NCI-H1105 (cell line): ENCODE measurements at regions not wholly inside any gene's neighbourhood (a gene's known extent, or its start where the extent isn't known, plus 50 kb on each side); places are given as distances from the start of the nearest gene placed in this dataset.

ENCODE experiments used
- DNase-seq: peaks from one replicate; lab custom pipeline; 2025; lab: John Stamatoyannopoulos, UW

GRCh38 chr12:41981758-41982157, 162.9 kb downstream of the GXYLT1 start:
- DNase-seq, result no peak

- DNase-seq, result no peak
Observed at GRCh38 chr12:41981013-41981412, 163.7 kb downstream of the GXYLT1 start.

DNA sequence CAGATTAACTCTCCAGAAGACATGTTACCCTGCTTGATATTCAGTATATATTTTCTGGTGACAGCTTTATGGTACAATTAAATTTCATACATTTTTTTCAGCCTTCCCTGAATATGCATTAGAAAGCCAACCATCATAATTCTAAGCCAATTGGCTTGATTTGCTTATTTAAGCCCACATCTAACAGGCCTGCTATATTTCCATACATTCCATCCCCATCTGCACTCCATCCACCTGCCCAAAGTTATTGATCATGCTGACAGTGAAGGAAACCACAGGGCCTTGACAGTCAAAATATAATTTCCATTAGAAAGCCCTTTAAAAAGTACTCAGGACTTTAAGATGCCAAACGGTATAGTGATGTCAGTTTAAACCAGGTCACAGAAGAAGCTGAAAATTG, 164.3 kb downstream of the GXYLT1 start:
- DNase-seq, result no peak

- no peak for DNase-seq
Observed at GRCh38 chr12:41979574-41979973, 165.1 kb downstream of the GXYLT1 start.

- DNase-seq, result no peak
Observed at GRCh38 chr12:41972598-41972997, 172.1 kb downstream of the GXYLT1 start.

DNA sequence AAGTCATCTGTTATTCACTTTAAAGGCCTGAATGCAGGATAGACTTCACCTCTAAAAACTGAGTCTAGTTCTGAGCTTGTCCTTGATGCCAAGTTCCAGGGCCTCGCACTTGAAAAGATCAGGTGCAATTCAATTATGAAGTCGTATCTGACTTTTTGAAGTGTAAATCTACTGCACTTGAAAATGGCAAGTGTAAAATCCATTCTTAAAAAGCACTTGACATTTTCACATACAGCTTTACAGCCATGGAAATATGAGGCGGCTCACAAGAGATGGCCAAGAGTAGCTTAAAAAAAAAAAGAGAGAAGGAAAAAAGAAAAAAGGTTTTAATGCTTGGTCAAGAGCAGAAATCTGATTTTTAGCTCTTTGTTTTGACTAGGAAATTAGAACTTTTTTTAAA, 172.5 kb downstream of the GXYLT1 start:
- no peak for DNase-seq

DNA sequence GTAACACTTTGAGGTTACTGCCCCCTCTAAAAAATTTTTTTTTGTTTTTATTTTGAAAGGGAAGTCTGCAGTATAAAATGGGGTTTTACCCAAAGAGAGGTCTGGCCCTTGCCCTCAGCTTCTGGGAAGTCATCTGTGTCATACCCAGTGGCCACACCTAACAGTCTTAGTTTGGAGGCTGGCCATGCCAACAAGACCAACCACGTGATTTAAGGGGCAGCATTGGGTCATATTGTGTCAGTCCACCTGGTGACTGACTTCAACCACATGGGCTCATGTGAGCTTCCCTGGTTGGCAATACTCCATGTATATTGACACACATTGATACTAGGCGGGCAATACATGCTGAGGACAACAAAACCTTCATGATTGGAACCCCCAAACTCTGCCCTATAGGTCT, 173.9 kb downstream of the GXYLT1 start:
- DNase-seq, result no peak

- DNase-seq, result no peak
Observed at GRCh38 chr12:41968599-41968998, 176.1 kb downstream of the GXYLT1 start.

DNA sequence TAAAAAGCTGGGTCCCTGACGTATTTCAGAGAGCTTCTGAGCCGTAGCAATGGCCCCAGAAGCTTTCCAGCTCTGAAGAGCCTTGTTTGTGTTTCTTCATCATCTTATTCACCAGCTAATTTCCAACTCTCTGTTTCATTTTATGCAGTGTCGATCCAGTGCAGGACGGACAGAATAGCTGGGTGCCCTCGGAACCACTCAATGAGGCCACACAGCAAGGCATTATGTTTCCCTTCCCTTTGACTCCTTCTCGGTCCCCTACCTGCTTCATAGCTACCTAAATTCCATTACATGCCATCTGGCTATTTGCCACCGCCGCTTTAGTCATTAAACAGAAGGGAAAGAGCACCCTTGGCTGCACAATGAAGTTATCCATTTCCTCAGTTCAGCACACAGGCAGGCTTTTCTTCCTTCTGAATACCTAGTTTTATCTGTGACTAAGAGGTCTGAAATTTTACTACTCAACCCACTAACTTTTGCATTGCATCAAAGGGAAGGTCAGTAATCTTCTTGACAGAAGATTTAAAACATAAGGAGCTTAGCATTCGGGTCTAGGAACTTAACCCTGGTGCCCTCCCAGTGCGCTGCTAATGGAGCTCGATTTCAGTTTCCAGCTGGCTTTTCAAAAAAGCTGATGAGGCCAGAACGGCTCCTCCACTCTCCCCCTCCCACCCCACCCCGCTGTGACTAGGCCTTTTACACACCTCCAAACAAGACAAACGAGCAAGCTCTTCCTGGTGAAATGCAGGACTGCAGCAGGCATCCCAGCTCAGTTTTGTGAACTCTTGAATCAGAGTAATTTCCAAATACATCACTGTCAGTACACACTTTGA, 176.8 kb downstream of the GXYLT1 start:
- no peak for DNase-seq

DNA sequence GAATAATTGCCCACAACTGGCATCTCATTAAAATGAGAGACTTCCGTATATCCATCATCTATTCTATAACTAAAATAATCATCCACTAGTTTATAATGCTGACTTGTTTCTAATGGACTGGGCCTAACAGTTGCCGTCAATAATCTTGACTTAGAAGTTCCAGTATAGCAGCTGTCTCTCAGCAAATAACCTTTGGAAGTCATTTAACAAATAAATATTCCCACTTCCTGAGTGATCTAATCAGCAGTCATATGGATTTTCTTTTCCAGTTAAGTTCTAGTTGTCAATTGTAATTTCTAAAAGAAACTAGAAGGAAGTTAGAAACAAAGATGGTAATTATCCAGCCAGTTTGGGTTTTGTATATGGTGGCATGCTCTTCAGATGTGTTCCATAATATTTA, 177.8 kb downstream of the GXYLT1 start:
- no peak for DNase-seq

- DNase-seq, result no peak
Observed at GRCh38 chr12:41966001-41966400, 178.7 kb downstream of the GXYLT1 start.

GRCh38 chr12:41963398-41963797, 181.3 kb downstream of the GXYLT1 start:
- no peak for DNase-seq

DNA sequence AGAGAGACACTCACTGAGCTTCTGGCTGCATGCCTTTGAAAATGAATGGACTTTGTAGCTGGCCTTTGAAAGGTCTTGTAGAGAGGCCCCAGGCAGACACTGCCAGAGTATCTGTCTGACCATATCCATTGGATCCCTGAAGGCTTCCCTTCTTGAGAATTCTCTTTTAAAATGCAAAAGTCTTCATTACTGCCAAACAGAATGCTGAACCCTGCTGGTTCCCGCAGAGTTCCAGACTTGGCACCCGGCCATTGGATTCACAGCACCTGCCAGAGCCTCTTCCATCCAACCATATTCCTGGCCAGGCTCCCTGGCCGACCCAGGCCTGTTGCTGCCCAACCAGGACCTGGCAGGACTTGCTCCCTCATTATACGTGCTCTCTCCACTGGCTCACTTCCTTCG, 182.5 kb downstream of the GXYLT1 start:
- peak; percentile 80 for DNase-seq

DNA sequence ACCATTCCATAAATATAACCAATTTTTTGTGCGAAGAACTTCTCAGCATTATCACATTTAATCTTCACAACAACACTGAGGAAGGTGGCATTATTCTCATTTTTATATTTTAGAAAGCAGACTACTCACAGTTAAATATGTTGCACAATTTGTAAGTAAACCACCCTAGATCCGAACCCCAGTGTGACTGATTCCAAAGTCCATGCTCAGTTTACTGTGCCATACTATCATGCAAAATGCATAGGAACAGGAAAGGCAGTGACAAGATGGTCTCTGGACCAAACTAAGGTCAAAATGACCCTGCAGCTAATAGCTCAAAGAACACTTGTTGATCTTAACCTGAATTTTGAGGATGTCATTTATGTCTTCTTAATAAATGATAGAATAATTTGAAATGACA, 185.4 kb downstream of the GXYLT1 start:
- DNase-seq, result no peak

DNA sequence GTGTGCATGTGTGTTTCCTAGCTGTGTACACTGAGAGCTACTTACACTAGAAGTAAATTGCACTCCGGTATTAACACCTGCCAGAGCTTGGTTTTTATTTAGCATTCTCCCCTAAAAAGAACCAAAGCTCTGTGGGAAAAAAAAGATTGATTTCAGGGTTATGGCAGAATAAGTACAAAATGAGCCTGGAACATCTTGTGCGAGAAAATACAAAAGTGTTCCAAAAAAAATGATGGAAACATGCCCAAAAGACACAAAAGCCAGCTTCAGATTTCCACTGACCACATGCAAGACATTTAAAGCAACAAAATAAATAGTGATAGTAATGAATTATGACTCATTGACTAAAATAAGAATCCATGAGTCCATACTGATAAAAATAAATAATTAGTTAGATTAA, 188.3 kb downstream of the GXYLT1 start:
- no peak for DNase-seq

DNA sequence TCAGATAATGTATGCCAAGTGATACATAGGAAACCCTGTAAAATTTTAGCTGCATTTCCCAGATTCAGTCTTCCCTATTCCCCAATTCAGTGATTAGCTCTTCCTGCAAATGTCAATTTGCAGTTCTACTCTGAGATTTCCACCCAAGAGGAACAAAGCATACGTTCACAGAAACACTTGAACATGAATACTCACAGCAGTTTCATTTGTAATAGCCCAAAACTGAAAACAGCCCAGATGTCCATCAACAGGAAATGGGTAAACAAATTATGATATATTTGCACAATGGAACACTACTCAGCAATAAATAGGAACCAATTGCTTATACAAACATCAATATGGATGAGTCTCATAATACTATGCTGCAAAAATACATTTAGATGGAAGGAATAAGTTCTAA, 194.2 kb downstream of the GXYLT1 start:
- no peak for DNase-seq

- DNase-seq, result no peak
Observed at GRCh38 chr12:41946106-41946505, 198.6 kb downstream of the GXYLT1 start.

DNA sequence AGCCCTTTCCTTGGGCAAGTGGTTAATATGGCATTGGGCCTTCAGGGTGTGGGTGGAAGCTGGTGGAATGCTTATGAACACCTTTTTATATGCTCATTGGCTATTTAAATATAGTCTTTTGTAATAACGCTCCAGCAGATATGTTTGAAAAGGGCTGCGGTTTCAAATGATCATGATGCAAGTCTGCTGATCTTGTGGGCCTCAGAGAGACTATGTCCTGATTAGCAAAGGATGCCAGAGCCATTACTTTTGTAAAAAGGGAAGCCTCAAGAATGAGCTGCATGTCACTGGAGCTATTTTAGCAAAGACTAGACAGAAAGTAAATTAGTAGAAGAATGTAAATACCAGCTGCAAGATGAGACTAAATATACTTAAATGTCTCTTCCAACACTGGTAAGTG, 200.5 kb downstream of the GXYLT1 start:
- DNase-seq, result no peak

DNA sequence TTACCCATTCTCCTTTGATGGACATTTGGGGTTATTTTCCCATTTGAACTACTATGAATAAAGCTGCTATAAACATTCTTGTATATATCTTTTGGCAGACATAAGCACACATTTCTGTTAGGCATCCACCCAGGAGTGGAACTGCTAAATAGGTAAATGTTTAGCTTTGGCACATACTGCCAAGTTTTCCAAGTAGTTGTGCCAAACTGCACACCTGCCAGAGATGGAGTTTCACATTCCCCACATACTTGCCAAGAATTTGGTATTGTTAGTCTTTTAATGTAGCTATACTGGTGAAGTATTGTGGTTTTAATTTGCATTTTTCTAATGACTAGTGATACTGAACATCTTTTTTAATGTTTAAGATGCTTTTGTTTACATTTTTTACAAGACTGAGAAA, 201.0 kb downstream of the GXYLT1 start:
- DNase-seq, result peak; percentile 21

DNA sequence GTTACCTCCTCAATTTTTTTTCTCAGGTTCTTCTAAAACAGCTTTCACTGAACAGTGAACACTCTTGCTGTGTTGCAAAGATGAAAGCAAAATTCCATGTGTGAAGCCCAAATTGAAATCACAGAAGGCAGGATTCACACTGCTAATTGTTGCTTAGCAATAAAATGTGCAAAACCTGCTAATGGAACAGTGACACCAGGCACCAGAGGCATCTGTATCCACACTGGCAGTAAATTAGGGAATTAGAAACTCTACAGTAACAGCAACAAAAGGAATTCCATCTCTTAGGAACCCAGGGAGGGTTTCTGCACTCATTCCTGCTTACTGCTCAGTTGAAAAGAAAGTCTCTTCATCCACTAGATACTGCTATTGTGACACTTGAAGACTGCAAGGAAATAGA, 202.3 kb downstream of the GXYLT1 start:
- no peak for DNase-seq

DNA sequence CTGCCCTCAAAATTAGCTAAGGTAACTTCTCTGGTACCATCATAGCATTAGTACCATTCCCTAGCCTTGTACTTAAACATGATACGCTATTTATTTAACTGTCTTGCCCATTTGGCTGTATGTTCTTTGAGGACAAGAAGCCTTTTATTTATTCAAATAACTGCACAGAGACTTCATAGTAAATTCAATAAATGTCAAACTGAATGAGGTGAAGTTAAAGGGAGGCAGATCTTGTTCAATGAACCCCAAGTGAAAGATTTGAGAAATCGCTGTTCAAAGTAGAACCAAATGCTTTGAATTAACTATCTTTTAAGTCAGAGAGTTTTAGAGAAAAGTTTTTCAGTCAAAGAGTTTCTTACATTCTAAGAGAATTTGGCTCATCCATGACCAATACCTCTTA, 203.6 kb downstream of the GXYLT1 start:
- no peak for DNase-seq

- DNase-seq, result no peak
Observed at GRCh38 chr12:41940571-41940970, 204.1 kb downstream of the GXYLT1 start.

- DNase-seq, result no peak
Observed at GRCh38 chr12:41936333-41936732, 208.3 kb downstream of the GXYLT1 start.

DNA sequence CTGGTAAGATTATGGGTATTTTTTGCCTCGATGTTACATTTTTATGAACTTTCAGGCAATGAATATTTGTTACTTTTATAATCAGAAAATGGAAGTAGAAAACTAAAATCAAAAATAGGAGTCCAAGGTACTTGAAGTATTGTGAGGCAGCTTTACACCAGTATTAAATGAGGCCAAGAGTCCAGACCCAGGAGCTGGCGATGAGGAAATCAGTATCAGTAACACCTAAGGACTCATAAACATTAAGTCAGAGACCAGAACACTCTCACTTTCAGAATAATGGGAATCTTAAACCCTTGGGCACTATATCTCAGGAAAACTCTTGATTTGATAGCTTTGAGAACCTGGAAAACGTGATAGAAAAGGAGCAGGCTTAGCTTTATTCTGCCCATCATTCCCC, 208.8 kb downstream of the GXYLT1 start:
- no peak for DNase-seq
